GM21423 (cell line): ENCODE measurements at regions not wholly inside any gene's neighbourhood (a gene's known extent, or its start where the extent isn't known, plus 50 kb on each side); places are given as distances from the start of the nearest gene placed in this dataset.

ENCODE experiments used
- ATAC-seq: cut with Tn5 transposase; IDR thresholded peaks from one replicate; pipeline ENCODE4 v1.9.1; 2021; ENCODE audit warnings: mild to moderate bottlenecking, moderate library complexity; ENCODE audit not compliant: unreplicated experiment

- no peak for ATAC-seq
Measured at GRCh38 chr5:56558131-56558745, 257.1 kb upstream of the MAP3K1 start.

GRCh38 chr5:56557198-56557597 lies 258.2 kb upstream of the MAP3K1 start:
- ATAC-seq, result no peak

- ATAC-seq, result no peak
Measured at GRCh38 chr5:56552612-56553268, 262.6 kb upstream of the MAP3K1 start.

- ATAC-seq, result no peak
Measured at GRCh38 chr5:56550227-56550626, 265.1 kb upstream of the MAP3K1 start.

- no peak for ATAC-seq
Measured at GRCh38 chr5:56549096-56549886, 266.1 kb upstream of the MAP3K1 start.

- no peak for ATAC-seq
Measured at GRCh38 chr5:56545016-56545415, 270.3 kb upstream of the MAP3K1 start.

GRCh38 chr5:56543441-56544388 lies 271.6 kb upstream of the MAP3K1 start:
- ATAC-seq, result no peak

- no peak for ATAC-seq
Measured at GRCh38 chr5:56540266-56540665, 275.1 kb upstream of the MAP3K1 start.

- no peak for ATAC-seq
Measured at GRCh38 chr5:56538580-56538979, 276.8 kb upstream of the MAP3K1 start.

- ATAC-seq, result no peak
Measured at GRCh38 chr5:56535347-56535746, 280.0 kb upstream of the MAP3K1 start.

GRCh38 chr5:56534102-56534829 lies 281.1 kb upstream of the MAP3K1 start:
- no peak for ATAC-seq

GRCh38 chr5:56532466-56532865 lies 282.9 kb upstream of the MAP3K1 start:
- no peak for ATAC-seq

- ATAC-seq, result no peak
Measured at GRCh38 chr5:56530626-56531138, 284.7 kb upstream of the MAP3K1 start.

- ATAC-seq, result no peak
Measured at GRCh38 chr5:56529666-56530430, 285.5 kb upstream of the MAP3K1 start.

- no peak for ATAC-seq
Measured at GRCh38 chr5:56527174-56527573, 288.2 kb upstream of the MAP3K1 start.

GRCh38 chr5:56525113-56525512 lies 290.2 kb upstream of the MAP3K1 start:
- no peak for ATAC-seq

GRCh38 chr5:56523790-56524575 lies 290.9 kb upstream of the ANKRD55 start:
- ATAC-seq, result no peak

GRCh38 chr5:56522960-56523359 lies 289.8 kb upstream of the ANKRD55 start:
- no peak for ATAC-seq

- no peak for ATAC-seq
Measured at GRCh38 chr5:56522169-56522568, 289.0 kb upstream of the ANKRD55 start.
